ENCODE measurements at regions not wholly inside any gene's neighbourhood (a gene's known extent, or its start where the extent isn't known, plus 50 kb on each side); places are given as distances from the start of the nearest gene placed in this dataset.

- TF ChIP-seq FOXM1 (IDR thresholded peaks at IDR 0.05; ENCODE audit: borderline replicate concordance) (no peak), L3MBTL2 (conservative IDR thresholded peaks at IDR 0.05) (no peak)
These were observed 213.2 kb upstream of the CTBP2 start for GRCh38 chr10:125373546-125373945.
